GM21360 (cell line): ENCODE measurements at regions not wholly inside any gene's neighbourhood (a gene's known extent, or its start where the extent isn't known, plus 50 kb on each side); places are given as distances from the start of the nearest gene placed in this dataset.
"Not testable (repeated sequence)": the region's sequence is repeated elsewhere in the genome, so short reads cannot be mapped to it uniquely, and the experiment has no call there.

Experiments used
- ATAC-seq: cut with Tn5 transposase; IDR thresholded peaks from one replicate; pipeline ENCODE4 v1.9.1; 2021; ENCODE audit warnings: mild to moderate bottlenecking, moderate library complexity; ENCODE audit not compliant: unreplicated experiment

- ATAC-seq = no peak
Observed at GRCh38 chr2:242043538-242044312, 174.2 kb downstream of the RTP5 start.

- ATAC-seq = no peak
Observed at GRCh38 chr2:242044313-242044590, 174.7 kb downstream of the RTP5 start.

GRCh38 chr2:242045596-242046144, 176.1 kb downstream of the RTP5 start:
- not testable (repeated sequence) for ATAC-seq

- ATAC-seq = no peak
Observed at GRCh38 chr2:242046206-242046826, 176.8 kb downstream of the RTP5 start.

- ATAC-seq = no peak
Observed at GRCh38 chr2:242047963-242048362, 178.4 kb downstream of the RTP5 start.

- no peak for ATAC-seq
Observed at GRCh38 chr2:242048479-242048878, 178.9 kb downstream of the RTP5 start.

- ATAC-seq = not testable (repeated sequence)
Observed at GRCh38 chr2:242049492-242049891, 180.0 kb downstream of the RTP5 start.

- no peak for ATAC-seq
Observed at GRCh38 chr2:242051463-242051862, 181.9 kb downstream of the RTP5 start.

- ATAC-seq = no peak
Observed at GRCh38 chr2:242052421-242052820, 182.9 kb downstream of the RTP5 start.

GRCh38 chr2:242053921-242054320, 184.4 kb downstream of the RTP5 start:
- ATAC-seq = no peak

GRCh38 chr2:242054406-242054805, 184.9 kb downstream of the RTP5 start:
- ATAC-seq = no peak

GRCh38 chr2:242054881-242055801, 185.6 kb downstream of the RTP5 start:
- ATAC-seq = no peak

- ATAC-seq = no peak
Observed at GRCh38 chr2:242056026-242056425, 186.5 kb downstream of the RTP5 start.

- no peak for ATAC-seq
Observed at GRCh38 chr2:242056785-242057184, 187.3 kb downstream of the RTP5 start.

- no peak for ATAC-seq
Observed at GRCh38 chr2:242057379-242058040, 188.0 kb downstream of the RTP5 start.

GRCh38 chr2:242058116-242058680, 188.7 kb downstream of the RTP5 start:
- ATAC-seq = no peak

GRCh38 chr2:242059566-242059965, 190.0 kb downstream of the RTP5 start:
- no peak for ATAC-seq

- no peak for ATAC-seq
Observed at GRCh38 chr2:242060212-242060835, 190.8 kb downstream of the RTP5 start.

GRCh38 chr2:242061930-242062329, 192.4 kb downstream of the RTP5 start:
- not testable (repeated sequence) for ATAC-seq

GRCh38 chr2:242063436-242063835, 193.9 kb downstream of the RTP5 start:
- ATAC-seq = no peak
